Endothelial cell of hepatic sinusoid (primary cell): ENCODE measurements at regions not wholly inside any gene's neighbourhood (a gene's known extent, or its start where the extent isn't known, plus 50 kb on each side); places are given as distances from the start of the nearest gene placed in this dataset.

Source experiments
- in situ Hi-C: cut with HindIII; loops from 2 replicates; pipeline ENCODE4 v1.10.0; 2017; ENCODE audit warnings: low sequenced_read_pairs

- in situ Hi-C loops, result no loop called here
These were observed 365.1 kb downstream of the ENC1 start for GRCh38 chr5:74275171-74275992.

GRCh38 chr5:74274326-74274725, 366.2 kb downstream of the ENC1 start:
- in situ Hi-C loops, result no loop called here

GRCh38 chr5:74272831-74273451, 367.6 kb downstream of the ENC1 start:
- in situ Hi-C loops, result no loop called here

- in situ Hi-C loops, result no loop called here
These were observed 368.3 kb downstream of the ENC1 start for GRCh38 chr5:74272024-74272775.

DNA sequence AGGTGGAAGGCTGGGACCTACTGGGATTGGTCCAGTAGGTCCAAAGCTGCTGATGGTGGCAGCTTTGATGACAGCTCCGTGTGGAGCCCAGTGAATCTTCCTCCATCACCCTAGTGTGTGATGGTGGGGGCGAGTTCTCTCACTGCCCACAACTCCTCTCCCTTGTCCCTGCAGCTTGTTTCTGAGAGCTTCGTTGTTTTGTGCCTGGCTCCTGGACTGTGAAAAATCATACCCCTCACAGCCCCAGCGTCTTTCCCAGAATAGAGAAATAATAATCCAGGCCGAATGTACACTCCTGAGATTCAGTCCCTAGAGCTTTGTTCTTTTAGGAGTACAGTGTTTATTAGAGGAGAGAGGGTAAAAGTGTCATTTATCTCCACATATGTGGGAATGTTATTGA, 372.2 kb downstream of the ENC1 start:
- in situ Hi-C loops, result no loop called here

DNA sequence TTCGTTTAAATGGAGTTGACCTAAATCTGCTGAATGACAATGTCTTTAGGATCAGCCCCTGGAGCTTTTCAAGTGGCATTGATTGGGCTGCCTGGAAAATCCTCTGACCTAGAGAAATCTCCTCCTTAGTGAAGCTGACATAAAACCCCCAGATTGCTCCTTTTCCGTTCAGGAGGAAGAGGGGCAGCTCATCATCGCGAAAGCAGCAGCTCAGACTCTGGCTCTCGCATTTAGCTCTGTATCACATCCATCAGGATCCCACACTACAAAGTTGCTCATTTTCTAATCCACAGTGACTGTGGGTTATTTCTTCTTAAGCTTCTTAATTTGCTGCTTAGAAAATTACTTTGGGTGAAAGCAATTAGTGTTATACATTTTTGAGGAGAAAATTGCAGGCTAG, 373.7 kb downstream of the ENC1 start:
- in situ Hi-C loops, result no loop called here

- in situ Hi-C loops, result no loop called here
These were observed 374.4 kb downstream of the ENC1 start for GRCh38 chr5:74266132-74266531.

GRCh38 chr5:74262544-74263207, 377.9 kb downstream of the ENC1 start:
- in situ Hi-C loops, result no loop called here

GRCh38 chr5:74261866-74262265, 378.7 kb downstream of the ENC1 start:
- in situ Hi-C loops, result no loop called here

GRCh38 chr5:74261421-74261820, 379.1 kb downstream of the ENC1 start:
- in situ Hi-C loops, result no loop called here

GRCh38 chr5:74259572-74259971, 381.0 kb downstream of the ENC1 start:
- in situ Hi-C loops, result no loop called here

GRCh38 chr5:74258314-74258665, 382.2 kb downstream of the ENC1 start:
- in situ Hi-C loops, result no loop called here

DNA sequence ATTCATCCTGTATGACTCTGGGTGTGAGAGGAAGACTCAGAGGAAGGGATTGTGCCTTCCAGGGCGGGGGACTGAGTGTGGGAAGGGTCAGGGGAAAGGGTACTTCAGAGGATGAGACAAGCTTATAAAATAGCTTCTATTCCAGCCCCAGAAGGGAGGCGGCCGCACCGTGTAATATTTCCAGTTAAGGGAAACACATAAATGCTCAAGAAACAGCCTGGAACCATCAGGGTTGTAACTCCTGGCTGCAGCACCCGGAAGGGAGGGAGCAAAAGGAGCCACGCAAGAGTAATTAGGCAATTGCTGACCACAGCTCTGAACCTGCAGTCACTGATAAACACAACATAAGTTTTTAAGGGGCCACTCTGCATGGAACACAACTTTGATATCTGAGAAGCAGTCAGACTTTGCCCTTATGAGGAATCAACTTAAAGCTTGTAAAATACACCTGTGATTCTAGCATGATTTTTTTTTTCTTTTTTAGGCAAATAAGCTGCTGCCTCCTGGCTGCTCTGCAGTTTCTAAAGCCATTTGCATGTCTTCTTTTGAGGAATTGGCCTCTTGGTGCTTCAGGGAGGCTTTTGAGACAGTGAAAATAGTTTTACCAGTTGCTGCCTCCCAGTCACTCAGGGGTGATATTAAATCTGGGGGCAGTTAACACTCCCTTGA, 382.7 kb downstream of the ENC1 start:
- in situ Hi-C loops, result no loop called here

DNA sequence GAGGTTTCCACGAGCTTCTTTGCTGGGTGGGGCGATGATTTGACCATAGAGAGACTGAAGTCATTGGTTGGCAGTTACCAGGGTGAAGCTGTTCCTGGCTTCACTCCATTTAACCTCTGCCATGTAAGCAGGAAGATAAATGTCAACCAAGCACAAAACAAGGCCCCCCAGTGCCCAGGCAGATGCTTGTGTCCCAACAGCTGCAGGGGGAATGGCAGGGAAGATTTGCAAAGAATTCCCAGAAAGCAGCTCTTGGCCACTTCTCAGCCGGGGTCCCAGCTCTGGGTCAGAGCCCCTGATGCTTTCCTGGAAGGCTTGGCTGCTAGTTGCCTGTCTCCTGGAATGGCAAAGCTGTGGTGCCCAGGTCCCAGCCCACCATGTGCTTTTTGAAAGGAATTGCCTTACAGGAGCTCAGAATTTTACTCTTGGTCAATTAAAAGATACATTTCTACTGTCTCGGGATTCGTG, 383.4 kb downstream of the ENC1 start:
- in situ Hi-C loops, result no loop called here

GRCh38 chr5:74255692-74256392, 384.7 kb downstream of the ENC1 start:
- in situ Hi-C loops, result no loop called here

DNA sequence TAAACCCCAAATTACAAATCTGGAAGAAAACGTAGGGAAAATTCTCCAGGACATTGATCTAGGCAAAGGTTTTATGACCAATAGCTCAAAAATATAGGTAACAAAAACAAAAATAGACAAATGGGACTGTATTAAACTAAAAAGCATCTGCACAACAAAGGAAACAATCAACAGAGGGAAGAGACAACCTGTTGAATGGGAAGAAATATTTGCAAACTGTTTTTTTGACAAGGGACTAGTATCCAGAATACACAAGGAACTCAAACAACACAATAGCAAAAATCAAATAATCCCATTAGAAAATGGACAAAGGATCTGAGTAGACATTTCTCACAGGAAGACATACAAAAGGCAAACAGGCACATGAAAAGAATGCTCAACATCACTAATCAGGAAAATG, 386.3 kb downstream of the ENC1 start:
- in situ Hi-C loops, result no loop called here

GRCh38 chr5:74252044-74252443, 388.5 kb downstream of the ENC1 start:
- in situ Hi-C loops, result no loop called here

GRCh38 chr5:74251141-74252035, 389.1 kb downstream of the ENC1 start:
- in situ Hi-C loops, result no loop called here
